Medulla oblongata (tissue), 1 donor: ENCODE measurements at regions not wholly inside any gene's neighbourhood (a gene's known extent, or its start where the extent isn't known, plus 50 kb on each side); places are given as distances from the start of the nearest gene placed in this dataset.
"Not testable (repeated sequence)": the region's sequence is repeated elsewhere in the genome, so short reads cannot be mapped to it uniquely, and the experiment has no call there.

Experiments used
- DNase-seq: peaks from one replicate; pipeline ENCODE4 v3.0.0-alpha.2; 2015; ENCODE audit errors: extremely low spot score

DNA sequence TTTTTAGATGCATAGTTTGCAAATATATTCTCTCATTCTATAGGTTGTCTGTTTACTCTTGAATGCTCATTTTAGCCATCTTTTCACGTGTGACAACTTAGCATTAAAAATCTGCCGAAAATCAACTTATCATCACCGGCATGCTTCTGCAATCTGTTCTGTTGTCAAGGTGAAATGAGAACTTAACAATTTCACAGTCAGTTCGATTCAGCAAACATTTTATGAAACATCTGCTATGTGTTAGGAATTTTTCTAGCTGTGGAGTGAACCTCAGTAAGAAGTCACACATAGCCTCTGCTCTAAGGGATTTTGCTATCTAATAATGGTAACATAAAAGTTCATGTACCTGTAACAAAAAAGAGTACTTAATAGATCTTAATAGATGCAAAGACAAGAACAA lies 256.1 kb downstream of the ZWINT start:
- DNase-seq = no peak

DNA sequence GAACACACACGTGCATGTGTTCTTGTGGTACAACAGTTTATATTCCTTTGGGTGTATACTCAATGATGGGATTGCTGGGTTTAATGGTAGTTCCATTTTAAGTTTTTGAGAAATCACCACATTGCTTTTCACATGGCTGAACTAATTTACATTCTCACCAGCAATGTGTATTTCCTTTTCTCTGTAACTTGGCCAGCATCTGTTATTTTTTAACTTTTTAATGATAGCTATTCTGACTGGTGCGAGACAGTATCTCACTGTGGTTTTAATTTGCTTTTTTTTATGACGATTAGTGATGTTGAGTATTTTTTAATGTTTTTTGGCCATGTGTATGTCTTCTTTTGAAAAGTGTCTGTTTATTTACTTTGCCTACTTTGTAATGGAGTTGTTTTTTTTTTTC lies 256.6 kb downstream of the ZWINT start:
- DNase-seq = no peak

DNA sequence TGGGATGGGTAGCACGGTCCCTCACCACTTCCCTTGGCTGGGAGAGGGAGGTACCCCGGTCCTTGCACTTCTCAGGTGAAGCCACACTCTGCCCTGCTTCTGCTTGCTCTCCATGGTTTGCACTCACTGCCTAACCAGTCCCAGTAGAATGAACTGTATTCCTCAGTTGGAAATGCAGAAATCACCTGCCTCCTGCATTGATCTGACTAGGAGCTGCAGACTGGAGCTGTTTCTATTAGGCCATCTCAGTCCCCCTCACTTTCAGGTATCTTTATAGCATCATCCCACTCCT lies 264.9 kb downstream of the ZWINT start:
- DNase-seq = no peak

- no peak for DNase-seq
Observed at GRCh38 chr10:56095506-56096225, 265.4 kb downstream of the ZWINT start.

DNA sequence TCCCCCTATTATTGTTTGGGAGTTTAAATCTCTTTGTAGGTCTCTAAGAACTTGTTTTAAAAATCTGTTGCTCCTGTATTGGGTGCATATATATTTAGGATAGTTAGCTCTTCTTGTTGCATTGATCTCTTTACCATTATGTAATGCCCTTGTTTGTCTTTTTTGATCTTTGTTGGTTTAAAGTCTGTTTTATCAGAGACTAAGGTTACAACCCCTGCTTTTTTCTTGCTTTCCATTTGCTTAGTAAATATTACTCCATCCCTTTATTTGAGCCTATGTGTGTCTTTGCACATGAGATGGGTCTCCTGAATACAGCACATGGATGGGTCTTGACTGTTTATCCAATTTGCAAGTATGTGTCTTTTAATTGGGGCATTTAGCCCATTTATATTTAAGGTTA lies 267.4 kb downstream of the ZWINT start:
- DNase-seq = not testable (repeated sequence)

DNA sequence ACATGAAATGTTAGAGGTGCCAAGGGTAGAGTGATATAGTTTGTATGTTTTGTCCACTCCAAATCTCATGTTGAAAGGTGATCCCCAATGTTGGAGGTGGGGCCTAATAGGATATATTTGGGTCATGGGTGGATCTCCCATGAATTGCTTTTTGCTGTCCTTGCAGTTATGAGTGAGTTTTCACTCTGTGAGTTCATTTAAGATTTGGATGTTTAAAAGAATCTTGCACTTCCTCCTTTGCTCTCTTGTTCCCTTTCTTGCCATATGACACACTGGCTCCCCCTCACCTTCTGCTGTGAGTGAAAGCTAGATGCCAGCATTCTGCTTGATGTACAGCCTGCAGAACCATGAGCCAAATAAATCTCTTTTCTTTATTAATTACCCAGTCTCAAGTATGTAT lies 269.2 kb downstream of the ZWINT start:
- no peak for DNase-seq

DNA sequence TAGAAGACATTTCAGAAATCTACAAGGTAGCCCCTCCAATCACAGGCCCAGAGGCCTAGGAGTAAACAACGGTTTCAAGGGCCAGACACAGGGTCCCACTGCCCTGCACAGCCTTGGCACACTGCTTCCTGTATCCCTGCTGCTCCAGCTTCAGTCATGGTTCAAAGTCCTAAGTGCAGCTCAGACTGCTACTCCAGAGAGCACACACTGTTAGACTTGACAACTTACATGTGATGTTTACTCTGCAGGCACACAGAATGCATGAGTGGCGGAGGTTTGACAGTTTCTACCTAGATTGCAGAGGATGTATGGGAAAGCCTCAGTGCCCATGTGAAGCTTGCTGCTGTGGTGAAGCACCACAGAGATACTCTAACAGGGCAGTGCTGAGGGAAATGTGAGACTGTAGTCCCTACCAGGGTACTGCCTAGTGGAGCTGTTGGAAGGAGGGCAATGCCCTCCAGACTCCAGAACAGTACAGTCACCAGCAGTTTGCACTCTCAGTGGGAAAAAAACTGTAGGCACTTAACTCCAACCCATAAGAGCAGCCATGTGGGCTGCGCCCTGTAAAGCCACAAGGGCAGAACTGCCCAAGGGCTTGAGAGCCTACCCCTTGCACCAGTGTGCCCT lies 270.0 kb downstream of the ZWINT start:
- no peak for DNase-seq

- no peak for DNase-seq
Observed at GRCh38 chr10:56085406-56086122, 275.5 kb downstream of the ZWINT start.

- DNase-seq = no peak
Observed at GRCh38 chr10:56082169-56082568, 278.9 kb downstream of the ZWINT start.

DNA sequence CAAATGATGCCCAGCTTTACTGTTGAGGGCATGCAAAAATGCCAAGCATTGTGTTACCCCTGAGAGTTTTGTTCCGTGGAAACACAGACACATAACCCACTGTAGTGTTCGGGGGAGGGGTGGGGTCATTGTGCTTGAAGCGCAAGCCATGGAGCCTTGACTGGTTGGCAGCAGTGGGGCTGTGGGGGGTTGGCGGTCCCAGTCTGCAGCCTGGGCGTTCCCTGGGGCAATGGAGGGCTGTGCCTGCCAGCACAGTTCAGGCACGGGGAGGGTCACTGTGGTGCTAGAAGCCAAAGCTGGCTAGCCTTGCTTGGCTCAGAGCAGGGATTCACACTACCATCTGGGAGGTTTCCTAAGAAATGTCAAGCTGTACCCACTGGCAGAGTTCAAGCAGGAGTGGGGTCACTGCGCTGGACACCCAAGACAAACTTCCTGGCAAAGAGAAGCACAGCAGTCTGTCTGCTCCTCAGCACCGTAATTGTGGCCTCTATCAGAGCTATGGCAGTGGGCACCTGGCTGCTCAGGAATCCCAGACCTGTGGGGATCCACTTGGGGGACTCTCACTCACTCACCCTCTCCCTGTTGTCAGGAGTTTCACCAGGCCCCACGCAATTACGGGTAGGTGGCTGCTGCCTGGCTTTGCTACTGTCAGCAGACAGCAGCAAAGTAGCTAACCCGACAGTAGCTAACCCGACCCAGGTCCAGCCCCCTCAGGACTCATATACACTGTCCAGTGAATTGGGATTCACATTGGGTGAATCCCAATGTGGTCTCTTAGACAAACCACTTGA lies 292.4 kb downstream of the ZWINT start:
- DNase-seq = no peak

- DNase-seq = no peak
Observed at GRCh38 chr10:56068040-56068439, 293.0 kb downstream of the ZWINT start.

DNA sequence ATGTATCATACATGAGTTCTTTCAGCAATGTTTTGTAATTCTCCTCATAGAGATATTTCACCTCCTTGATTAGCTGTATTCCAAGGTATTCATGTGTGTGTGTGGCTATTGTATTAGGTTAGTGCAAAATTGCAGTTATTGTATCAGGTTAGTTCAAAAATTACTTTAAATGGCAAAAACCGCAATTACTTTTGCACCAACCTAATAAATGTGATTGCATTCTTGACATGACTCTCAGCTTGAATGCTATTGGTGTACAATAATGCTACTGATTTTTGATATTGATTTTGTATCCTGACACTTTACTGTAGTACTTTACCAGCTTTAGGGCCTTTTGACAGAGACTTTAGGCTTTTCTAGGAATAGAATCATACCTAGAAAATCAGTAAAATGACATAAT lies 297.4 kb downstream of the ZWINT start:
- DNase-seq = no peak

DNA sequence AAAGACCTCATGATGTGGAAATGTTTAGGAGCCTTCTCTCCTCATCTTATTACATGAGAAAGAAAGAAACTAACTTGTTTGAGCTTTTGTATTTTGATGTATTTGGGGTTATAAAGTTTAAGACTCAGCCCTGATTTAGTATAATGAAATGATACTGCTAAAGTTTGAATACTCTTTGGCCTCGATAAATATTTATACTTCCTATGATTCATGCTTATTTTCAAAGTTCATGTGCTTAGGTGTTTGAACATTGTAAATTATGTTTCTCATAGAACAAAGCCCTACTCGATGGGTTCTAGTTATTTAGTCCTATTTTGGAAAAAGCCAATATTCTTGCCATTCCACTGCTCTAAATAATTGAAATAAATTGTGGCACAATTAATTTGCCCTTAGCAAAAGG lies 303.2 kb downstream of the ZWINT start:
- DNase-seq = no peak

DNA sequence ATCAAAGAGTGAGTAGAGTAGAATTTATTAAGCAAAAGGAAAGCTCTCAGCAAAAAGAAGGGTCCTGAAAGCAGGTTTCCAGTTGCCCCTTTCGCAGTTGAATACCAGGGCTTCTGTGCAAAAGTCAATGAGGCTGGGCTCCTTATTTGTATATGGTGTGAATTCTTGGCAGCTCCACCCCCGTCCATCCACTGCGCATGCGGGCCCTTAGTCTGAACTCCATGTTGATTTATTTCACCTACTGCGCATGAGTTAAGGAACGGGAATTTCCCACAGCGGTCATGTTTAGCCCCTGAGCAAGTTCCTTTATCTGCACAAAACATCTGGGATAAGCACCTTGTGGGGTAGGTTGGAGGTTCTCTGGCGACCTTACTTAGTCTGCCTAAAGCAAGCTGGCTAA lies 325.6 kb downstream of the ZWINT start:
- DNase-seq = no peak

DNA sequence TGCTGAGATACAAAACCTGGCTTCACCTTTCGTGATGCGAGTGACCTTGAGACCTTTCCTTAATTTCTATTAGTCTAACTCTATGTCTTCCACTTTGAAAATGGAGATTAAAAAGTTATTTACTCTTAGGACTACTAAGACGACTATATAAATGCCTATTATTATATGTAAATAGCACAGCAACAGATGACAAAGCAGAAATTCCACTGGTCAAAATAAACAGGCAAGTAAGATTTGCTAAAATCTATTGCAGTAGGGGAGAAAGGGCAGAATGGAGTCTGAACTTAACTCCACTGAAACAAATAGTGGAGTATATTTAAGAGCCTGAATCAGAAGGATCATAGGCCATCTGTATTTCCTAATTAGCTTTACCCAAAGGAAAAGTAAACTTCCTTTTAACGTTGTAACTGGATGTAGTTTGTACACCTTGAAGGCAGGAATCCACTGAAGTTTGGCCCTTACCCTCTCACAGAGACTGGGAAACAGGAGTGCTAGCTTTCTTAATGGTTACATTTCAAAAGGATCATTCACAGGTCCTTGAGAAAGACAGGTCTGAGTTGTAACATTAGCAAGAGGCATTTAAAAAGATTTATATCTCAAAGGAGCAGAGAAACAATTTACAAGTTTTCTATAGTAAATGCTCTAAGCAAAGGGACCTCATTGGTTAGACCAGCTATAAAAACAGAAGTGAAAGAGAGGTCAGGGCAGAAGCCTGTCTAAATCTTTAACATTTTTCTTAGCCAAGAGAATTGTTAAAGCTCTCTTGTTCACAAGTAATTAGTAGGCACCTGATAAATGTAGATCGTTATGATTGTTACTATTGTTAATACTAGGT lies 332.5 kb downstream of the ZWINT start:
- no peak for DNase-seq

DNA sequence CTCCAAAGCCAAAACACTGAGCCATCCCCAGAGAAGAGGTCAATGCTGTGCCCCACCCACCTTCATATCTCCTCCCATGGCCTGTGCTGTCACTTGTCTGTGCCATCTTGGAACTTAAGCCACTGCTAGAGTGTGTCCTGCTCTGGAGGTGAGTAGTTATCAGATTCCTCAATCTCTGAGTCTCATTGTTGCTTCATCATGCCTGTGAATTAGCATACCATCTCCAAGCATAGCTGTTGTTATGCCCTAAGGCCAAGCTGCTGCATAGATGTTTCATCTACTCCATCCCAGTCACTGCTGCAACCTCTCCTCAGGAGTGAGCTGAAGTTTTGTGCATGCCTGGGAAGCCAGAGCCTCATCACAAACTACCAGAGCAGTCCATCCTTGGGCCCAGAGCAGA lies 349.0 kb downstream of the ZWINT start:
- no peak for DNase-seq

DNA sequence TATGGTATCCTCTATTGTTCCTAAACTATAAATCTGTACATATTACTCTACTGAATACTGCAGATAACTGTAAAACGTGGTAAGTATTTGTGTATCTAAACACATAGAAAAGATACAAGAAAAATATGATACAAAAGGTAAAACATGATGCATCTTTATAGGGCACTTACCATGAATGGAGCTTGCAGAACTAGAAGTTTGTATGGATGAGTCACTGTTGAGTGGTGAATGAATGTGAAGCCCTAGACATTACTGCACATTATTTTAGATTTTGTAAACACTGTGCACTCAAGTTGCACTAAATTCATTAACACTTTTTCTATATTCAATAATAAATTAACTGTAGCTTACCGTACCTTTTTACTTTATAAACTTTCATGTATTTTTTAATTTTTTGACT lies 357.5 kb downstream of the ZWINT start:
- DNase-seq = no peak

- DNase-seq = no peak
Observed at GRCh38 chr10:55989188-55989587, 371.9 kb downstream of the ZWINT start.

GRCh38 chr10:55979203-55979602 lies 381.9 kb downstream of the ZWINT start:
- DNase-seq = no peak

- DNase-seq = no peak
Observed at GRCh38 chr10:55966101-55966500, 395.0 kb downstream of the ZWINT start.

DNA sequence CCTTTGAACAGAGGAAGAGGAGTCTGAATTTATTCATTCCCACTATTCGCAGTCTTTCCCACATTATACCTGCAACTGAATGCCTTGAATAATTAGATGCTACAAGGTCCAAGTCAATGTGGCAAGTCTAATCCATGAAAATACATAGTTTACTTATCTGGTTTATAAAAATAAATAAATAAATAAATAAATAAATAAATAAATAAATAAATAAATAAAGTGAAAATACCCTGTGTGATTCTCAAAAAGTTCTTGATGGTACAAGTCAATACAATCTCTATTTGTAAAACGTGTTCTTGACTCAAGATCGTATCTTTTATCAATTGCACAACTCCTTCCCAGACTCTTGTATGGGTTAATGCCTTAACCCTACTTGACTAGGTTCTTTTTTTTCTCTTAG lies 417.7 kb downstream of the ZWINT start:
- DNase-seq = no peak

GRCh38 chr10:55929291-55929690 lies 431.8 kb downstream of the ZWINT start:
- DNase-seq = no peak
